ENCODE measurements at regions not wholly inside any gene's neighbourhood (a gene's known extent, or its start where the extent isn't known, plus 50 kb on each side); places are given as distances from the start of the nearest gene placed in this dataset.

DNA sequence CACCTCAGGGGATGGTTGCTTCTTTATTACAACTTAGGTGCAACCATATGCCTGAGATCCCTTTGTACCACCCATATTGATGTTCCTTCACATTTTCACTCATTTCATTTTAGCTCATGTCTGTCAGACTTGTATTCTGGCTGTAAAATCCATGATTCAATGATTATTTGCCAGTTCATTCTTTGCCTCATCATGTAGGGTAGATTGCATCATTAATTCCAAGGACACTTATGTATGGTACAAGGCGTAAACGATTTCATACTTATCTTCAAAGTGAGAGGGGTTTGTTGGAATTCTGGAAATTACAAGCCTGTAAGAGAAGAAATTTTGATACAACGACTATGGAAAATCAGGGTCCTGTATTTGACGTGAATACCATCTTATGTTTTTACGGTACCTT, 685.0 kb upstream of the FANCL start:
- Histone ChIP-seq H4K5ac (ENCODE audit: insufficient read length, low read depth, low read length) (no peak overlapping the region), H2BK5ac (ENCODE audit: low read depth, low read length) (no peak overlapping the region), H3K4me1 (replicated peaks in 1 of 4; ENCODE audit: control insufficient read depth in 3 of 4, insufficient read depth in 4 of 4, low read length in 3 of 4) (peaks cover 0 to 4% (median 1%) of the 10 kb centered on the region in 4 experiments; a peak in 1 of 7 replicates), H3K9ac (replicated peaks in 1 of 4; ENCODE audit: extremely low read depth in 1 of 4, low read depth in 3 of 4, low read length in 3 of 4) (no peak overlapping the region), H3K79me2 (ENCODE audit: control insufficient read depth in 1 of 2, insufficient read depth in 2 of 2, low read length in 2 of 2) (no peaks in the 10 kb centered on the region), H3K23me2 (ENCODE audit: low read depth, low read length) (no peaks in the 10 kb centered on the region), H4K20me1 (replicated peaks in 1 of 2; ENCODE audit: control insufficient read depth in 1 of 2, insufficient read depth in 2 of 2, low read length in 2 of 2) (no peaks in the 10 kb centered on the region), H3K14ac (ENCODE audit: insufficient read length) (no peak overlapping the region), H3K9me3 (ENCODE audit: insufficient read depth in 2 of 2, low read depth in 1 of 2, low read length in 1 of 2) (no peaks in the 10 kb centered on the region), H3K4me3 (ENCODE audit: extremely low read depth in 1 of 4, insufficient read depth in 2 of 4, low read depth in 3 of 4, low read length in 4 of 4) (no peak overlapping the region), H2AK5ac (ENCODE audit: low read depth, low read length) (no peak overlapping the region), H4K8ac (ENCODE audit: extremely low read depth, insufficient read depth, low read length) (no peak overlapping the region), H2BK120ac (replicated peaks; ENCODE audit: low read depth, low read length) (no peak overlapping the region), H3K4me2 (ENCODE audit: insufficient read depth in 1 of 2, low read depth in 2 of 2, low read length in 2 of 2) (no peak overlapping the region), H2BK12ac (ENCODE audit: low read depth, low read length) (no peak overlapping the region), H3K23ac (ENCODE audit: insufficient read length) (no peak overlapping the region), H3K56ac (replicated peaks; ENCODE audit: insufficient read length, low read depth, low read length) (no peak overlapping the region), H3K36me3 (ENCODE audit: control insufficient read depth in 2 of 4, insufficient read depth in 4 of 4, low read length in 3 of 4) (no peaks in the 10 kb centered on the region; a peak in 1 of 8 replicates), H3K27ac (ENCODE audit: low read depth, low read length) (no peak overlapping the region), H3K79me1 (ENCODE audit: low read depth, low read length) (no peaks in the 10 kb centered on the region), H3K27me3 (replicated peaks in 1 of 4; ENCODE audit: control insufficient read depth in 3 of 4, extremely low read depth in 1 of 4, insufficient read depth in 3 of 4, low read length in 3 of 4) (no peaks in the 10 kb centered on the region), H2AFZ (ENCODE audit: low read length) (no peak overlapping the region), H3K4ac (replicated peaks; ENCODE audit: insufficient read length, low read depth, low read length) (no peak overlapping the region), H4K91ac (replicated peaks; ENCODE audit: insufficient read length, low read length) (no peak overlapping the region), H2BK15ac (ENCODE audit: low read length) (no peak overlapping the region), H2BK20ac (ENCODE audit: low read length) (no peak overlapping the region), H3K18ac (ENCODE audit: extremely low read depth, low read length) (no peak overlapping the region)
- FAIRE-seq: no peak
- ChIA-PET POLR2A (ENCODE audit: partially characterized antibody) (no interaction called here), CTCF (ENCODE audit: partially characterized antibody) (no interaction called here)
- WGBS, 2 experiments (ENCODE audit: extremely low coverage in 1 of 2, insufficient coverage in 1 of 2, insufficient read length in 1 of 2, insufficient replicate concordance in 2 of 2, low coverage in 1 of 2, low lambda C conversion rate in 2 of 2, missing lambda C conversion rate in 1 of 2): 85% methylated on average over 5 of the region's 5 CpGs; no CpG with 5 or more reads in 1 of the 2 experiments
- TF ChIP-seq SIN3A (conservative IDR thresholded peaks at IDR 0.05 in 1 of 2, IDR thresholded peaks at IDR 0.05 in 1 of 2; ENCODE audit: low read depth in 1 of 2, low read length in 2 of 2): no peak
- DNase-seq (ENCODE audit: low read depth in 1 of 2, low spot score in 2 of 2): no peak
